IPS-NIHi7 (cell line): ENCODE measurements at regions not wholly inside any gene's neighbourhood (a gene's known extent, or its start where the extent isn't known, plus 50 kb on each side); places are given as distances from the start of the nearest gene placed in this dataset.

Experiments
- DNase-seq: peaks from one replicate; pipeline ENCODE4 v3.0.0; 2012; ENCODE audit warnings: mixed read lengths; ENCODE audit errors: extremely low spot score

GRCh38 chr2:126385983-126386382, 270.0 kb upstream of the GYPC start:
- no peak for DNase-seq

- no peak for DNase-seq
Measured at GRCh38 chr2:126389446-126389845, 266.5 kb upstream of the GYPC start.

GRCh38 chr2:126392889-126393288, 263.1 kb upstream of the GYPC start:
- no peak for DNase-seq

GRCh38 chr2:126399001-126399400, 257.0 kb upstream of the GYPC start:
- no peak for DNase-seq

GRCh38 chr2:126403039-126403628, 252.8 kb upstream of the GYPC start:
- DNase-seq: no peak

- DNase-seq: no peak
Measured at GRCh38 chr2:126406267-126406666, 249.7 kb upstream of the GYPC start.

- DNase-seq: no peak
Measured at GRCh38 chr2:126408671-126409070, 247.3 kb upstream of the GYPC start.

GRCh38 chr2:126409850-126410249, 246.1 kb upstream of the GYPC start:
- DNase-seq: no peak

- no peak for DNase-seq
Measured at GRCh38 chr2:126413079-126413478, 242.9 kb upstream of the GYPC start.

GRCh38 chr2:126419403-126419802, 236.6 kb upstream of the GYPC start:
- no peak for DNase-seq

- no peak for DNase-seq
Measured at GRCh38 chr2:126425943-126426342, 230.0 kb upstream of the GYPC start.

GRCh38 chr2:126429103-126429502, 226.9 kb upstream of the GYPC start:
- no peak for DNase-seq

GRCh38 chr2:126431136-126431535, 224.8 kb upstream of the GYPC start:
- no peak for DNase-seq

- DNase-seq: no peak
Measured at GRCh38 chr2:126436411-126436810, 219.5 kb upstream of the GYPC start.

GRCh38 chr2:126437016-126437415, 218.9 kb upstream of the GYPC start:
- no peak for DNase-seq

- no peak for DNase-seq
Measured at GRCh38 chr2:126444512-126444911, 211.4 kb upstream of the GYPC start.

GRCh38 chr2:126446106-126446695, 209.8 kb upstream of the GYPC start:
- no peak for DNase-seq

GRCh38 chr2:126448611-126449010, 207.3 kb upstream of the GYPC start:
- DNase-seq: no peak

- DNase-seq: no peak
Measured at GRCh38 chr2:126449677-126450076, 206.3 kb upstream of the GYPC start.

- no peak for DNase-seq
Measured at GRCh38 chr2:126463892-126464674, 191.9 kb upstream of the GYPC start.

- DNase-seq: no peak
Measured at GRCh38 chr2:126467367-126468054, 188.4 kb upstream of the GYPC start.

- DNase-seq: no peak
Measured at GRCh38 chr2:126475031-126475430, 180.9 kb upstream of the GYPC start.

- no peak for DNase-seq
Measured at GRCh38 chr2:126476691-126477090, 179.3 kb upstream of the GYPC start.
